ENCODE measurements at regions not wholly inside any gene's neighbourhood (a gene's known extent, or its start where the extent isn't known, plus 50 kb on each side); places are given as distances from the start of the nearest gene placed in this dataset.
"Not testable (repeated sequence)": the region's sequence is repeated elsewhere in the genome, so short reads cannot be mapped to it uniquely, and the experiment has no call there.

DNA sequence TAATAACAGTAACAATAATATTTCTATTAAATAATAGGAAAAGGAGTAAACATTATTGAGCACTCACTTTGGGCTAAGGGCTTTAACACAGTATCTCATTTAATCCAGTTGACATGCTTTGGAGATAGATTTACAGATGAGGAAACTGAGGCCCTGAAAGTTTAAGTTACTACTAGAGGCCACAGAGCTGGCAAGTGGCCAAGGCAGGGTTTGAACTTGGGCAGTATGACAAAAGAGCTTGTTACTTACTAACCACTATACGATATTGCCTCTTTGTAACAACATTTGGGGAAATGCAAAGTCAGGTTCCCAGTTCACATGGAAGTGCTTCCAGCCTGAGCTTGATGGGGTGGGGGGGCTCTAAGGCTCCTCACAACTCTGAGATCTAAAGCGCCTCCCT lies 149.1 kb upstream of the LMCD1 start:
- Mint-ChIP-seq H3K4me1 (peaks cover 22% of the 10 kb centered on the region), H3K4me3 (no peak overlapping the region), H3K27ac (no peak overlapping the region), H3K36me3 (peaks cover 1% of the 10 kb centered on the region), H3K9me3 (peaks cover 6% of the 10 kb centered on the region), H3K27me3 (no peaks in the 10 kb centered on the region)
- ATAC-seq = no peak

DNA sequence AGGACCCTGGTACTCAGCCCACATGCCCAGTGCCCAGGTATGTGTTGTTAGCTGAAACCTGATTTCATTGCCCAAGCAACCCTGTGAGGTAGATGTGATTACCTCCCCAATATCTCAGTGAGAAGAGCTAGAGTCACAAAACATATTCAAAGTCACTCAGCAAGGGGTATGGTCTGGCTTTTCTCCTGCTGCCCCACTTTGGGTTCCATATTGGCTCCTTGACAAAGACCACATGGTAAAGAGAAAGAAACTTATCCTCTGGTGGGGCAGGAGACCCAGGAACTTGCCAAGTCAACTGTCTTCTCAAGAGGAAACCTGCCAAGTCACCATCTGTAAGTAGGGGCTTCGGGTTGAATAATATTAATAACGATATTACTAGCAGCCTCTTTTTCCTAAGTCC lies 148.3 kb upstream of the LMCD1 start:
- peaks cover 10% of the 10 kb centered on the region for H3K9me3 Mint-ChIP-seq
- H3K27ac Mint-ChIP-seq = no peak overlapping the region
- H3K4me3 Mint-ChIP-seq = no peak overlapping the region
- peaks cover 8% of the 10 kb centered on the region for H3K36me3 Mint-ChIP-seq
- H3K27me3 Mint-ChIP-seq = no peaks in the 10 kb centered on the region
- no peak for ATAC-seq
- peaks cover 30% of the 10 kb centered on the region for H3K4me1 Mint-ChIP-seq

DNA sequence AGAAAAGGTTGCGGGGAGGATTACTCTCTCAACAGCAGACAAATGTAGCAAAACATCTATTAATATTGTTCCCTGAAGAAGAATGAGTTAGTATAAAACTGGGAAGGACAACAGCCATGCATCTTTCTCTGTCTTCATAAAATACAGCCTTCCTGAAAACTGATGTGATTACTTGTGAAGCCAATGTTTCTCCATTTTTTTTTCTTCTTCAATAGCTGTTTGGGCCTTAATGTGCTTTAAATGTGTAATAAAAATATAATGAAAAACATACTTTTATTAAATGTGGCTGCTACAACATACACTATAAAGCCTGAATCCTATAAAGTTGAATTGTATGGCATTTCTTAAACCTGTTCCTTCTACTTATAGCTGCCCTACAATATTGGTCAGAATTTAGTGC lies 146.3 kb upstream of the LMCD1 start:
- peaks cover 30% of the 10 kb centered on the region for H3K4me1 Mint-ChIP-seq
- H3K27me3 Mint-ChIP-seq = no peaks in the 10 kb centered on the region

DNA sequence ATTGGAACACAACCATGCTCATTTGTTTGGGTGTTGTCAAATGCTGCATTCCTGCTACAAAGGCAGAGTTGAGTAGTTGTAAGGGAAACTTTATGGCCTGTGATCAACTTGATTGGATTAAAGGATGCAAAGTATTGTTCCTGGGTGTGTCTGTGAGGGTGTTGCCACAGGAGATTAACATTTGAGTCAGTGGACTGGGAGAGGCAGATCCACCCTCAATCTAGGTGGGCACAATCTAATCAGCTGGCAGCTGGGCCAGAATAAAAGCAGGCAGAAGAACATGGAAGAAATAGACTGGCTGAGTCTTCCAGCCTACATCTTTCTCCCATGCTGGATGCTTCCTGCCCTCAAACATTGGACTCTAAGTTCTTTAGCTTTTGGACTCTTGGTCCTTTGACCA lies 145.6 kb upstream of the LMCD1 start:
- not testable (repeated sequence) for H3K4me3 Mint-ChIP-seq, ATAC-seq, H3K27me3 Mint-ChIP-seq
- Mint-ChIP-seq H3K9me3 (peaks cover 14% of the 10 kb centered on the region), H3K4me1 (peaks cover 30% of the 10 kb centered on the region), H3K27ac (peak overlapping the region; percentile 91), H3K36me3 (peaks cover 18% of the 10 kb centered on the region)

More for the DNA sequence above, 146.3 kb upstream of the LMCD1 start:
- ATAC-seq = no peak
- H3K9me3 Mint-ChIP-seq = peaks cover 8% of the 10 kb centered on the region
- no peak overlapping the region for H3K4me3 Mint-ChIP-seq
- peak overlapping the region; percentile 91 for H3K27ac Mint-ChIP-seq
- H3K36me3 Mint-ChIP-seq = peaks cover 11% of the 10 kb centered on the region

DNA sequence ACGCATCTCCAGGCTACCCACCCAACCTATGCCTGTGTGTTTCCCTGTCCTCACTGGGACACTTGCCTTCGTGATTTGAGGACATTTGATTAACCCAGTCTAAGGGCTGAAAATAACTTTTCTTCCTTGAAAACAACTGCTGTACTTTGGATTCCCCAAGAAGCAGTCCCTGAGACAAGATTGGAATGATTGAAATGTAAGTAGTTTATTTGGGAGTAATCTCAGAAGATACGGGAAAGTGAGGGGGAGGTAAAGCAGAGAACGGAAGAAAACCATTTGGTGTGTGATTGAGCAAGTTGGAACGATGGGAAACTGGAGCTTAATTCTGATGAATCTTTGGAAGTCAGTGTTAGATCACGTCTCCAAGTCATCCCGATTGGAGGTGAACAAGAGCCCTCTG lies 143.8 kb upstream of the LMCD1 start:
- peak overlapping the region; percentile 91 for H3K27ac Mint-ChIP-seq
- H3K4me3 Mint-ChIP-seq = peak overlapping the region; percentile 24
- peaks cover 30% of the 10 kb centered on the region for H3K4me1 Mint-ChIP-seq
- no peaks in the 10 kb centered on the region for H3K27me3 Mint-ChIP-seq
- ATAC-seq = no peak
- peaks cover 22% of the 10 kb centered on the region for H3K9me3 Mint-ChIP-seq
- peaks cover 28% of the 10 kb centered on the region for H3K36me3 Mint-ChIP-seq

GRCh38 chr3:8359133-8359532 lies 142.5 kb upstream of the LMCD1 start:
- no peak overlapping the region for H3K27ac Mint-ChIP-seq
- H3K36me3 Mint-ChIP-seq = peaks cover 28% of the 10 kb centered on the region
- peaks cover 22% of the 10 kb centered on the region for H3K9me3 Mint-ChIP-seq
- ATAC-seq = no peak
- no peaks in the 10 kb centered on the region for H3K27me3 Mint-ChIP-seq
- H3K4me3 Mint-ChIP-seq = no peak overlapping the region
- peaks cover 30% of the 10 kb centered on the region for H3K4me1 Mint-ChIP-seq

DNA sequence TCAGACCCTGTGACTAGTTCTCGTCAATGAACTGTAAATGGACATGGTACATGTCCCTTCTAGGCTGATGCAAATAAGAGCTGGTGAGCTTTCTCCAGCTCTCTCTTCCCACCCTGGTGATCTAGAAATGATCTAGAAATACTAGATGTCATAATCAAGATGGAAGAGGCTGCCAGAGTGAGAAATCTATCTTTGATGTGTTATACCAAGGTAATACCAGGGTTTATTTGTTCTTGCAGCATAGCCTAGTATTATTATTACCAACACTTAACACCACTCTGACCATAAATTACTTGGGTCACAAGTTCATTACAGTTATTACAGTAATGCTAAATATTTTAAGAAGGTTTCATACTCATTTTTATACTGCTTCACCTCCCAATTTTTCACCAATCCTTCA lies 138.4 kb upstream of the LMCD1 start:
- no peak for ATAC-seq
- Mint-ChIP-seq H3K27ac (peak overlapping the region; percentile 12), H3K4me3 (no peak overlapping the region), H3K4me1 (peaks cover under 1% of the 10 kb centered on the region), H3K36me3 (peaks cover 19% of the 10 kb centered on the region), H3K9me3 (peaks cover 14% of the 10 kb centered on the region), H3K27me3 (peaks cover 24% of the 10 kb centered on the region)

DNA sequence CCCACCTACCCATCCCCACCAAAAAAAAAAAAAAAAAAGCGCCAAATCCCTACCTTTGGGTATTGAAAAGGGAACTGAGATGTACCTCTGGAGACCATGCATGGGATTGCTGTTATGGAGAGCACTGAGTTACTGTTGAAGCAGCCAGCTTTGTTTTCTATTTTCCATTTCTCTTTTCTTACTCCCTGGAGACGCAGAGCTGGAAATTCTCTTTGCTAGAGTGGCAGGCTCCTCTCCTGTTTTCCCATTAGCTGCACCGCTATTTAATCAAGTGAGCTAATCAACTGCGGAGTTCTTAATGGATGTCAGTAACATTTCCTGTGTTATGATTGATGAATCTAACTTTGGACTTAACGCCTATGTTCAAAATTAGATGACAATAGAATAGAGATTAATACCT lies 136.1 kb upstream of the LMCD1 start:
- no peaks in the 10 kb centered on the region for H3K4me1 Mint-ChIP-seq

GRCh38 chr3:8366219-8366810 lies 135.3 kb upstream of the LMCD1 start:
- no peak overlapping the region for H3K4me3 Mint-ChIP-seq
- peaks cover 5% of the 10 kb centered on the region for H3K9me3 Mint-ChIP-seq
- peaks cover 7% of the 10 kb centered on the region for H3K36me3 Mint-ChIP-seq
- peaks cover 31% of the 10 kb centered on the region for H3K27me3 Mint-ChIP-seq
- H3K4me1 Mint-ChIP-seq = no peaks in the 10 kb centered on the region
- ATAC-seq = no peak
- no peak overlapping the region for H3K27ac Mint-ChIP-seq

More for the DNA sequence above, 136.1 kb upstream of the LMCD1 start:
- peaks cover 13% of the 10 kb centered on the region for H3K9me3 Mint-ChIP-seq
- peaks cover 15% of the 10 kb centered on the region for H3K36me3 Mint-ChIP-seq
- H3K27ac Mint-ChIP-seq = no peak overlapping the region
- peaks cover 31% of the 10 kb centered on the region for H3K27me3 Mint-ChIP-seq
- H3K4me3 Mint-ChIP-seq = no peak overlapping the region
- no peak for ATAC-seq

DNA sequence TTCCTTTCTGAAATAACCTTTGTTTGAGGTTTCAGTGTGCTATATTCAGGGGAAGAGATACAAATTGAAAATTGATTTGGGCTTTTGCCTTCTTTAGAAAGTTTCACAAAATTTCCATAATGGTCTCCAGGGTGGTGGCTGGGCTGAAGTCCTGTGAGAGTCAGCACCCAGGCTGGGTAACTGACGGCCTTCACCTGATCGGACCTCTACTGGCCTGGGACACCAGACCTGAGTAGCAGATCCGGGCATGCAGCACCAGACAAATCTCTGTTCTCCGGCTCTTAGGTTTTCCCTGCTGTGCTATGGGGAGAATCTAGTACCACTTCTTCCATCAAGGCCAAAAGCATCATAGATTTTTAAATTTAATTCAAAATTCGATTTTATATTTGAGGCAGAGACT lies 133.0 kb upstream of the LMCD1 start:
- no peak for ATAC-seq
- Mint-ChIP-seq H3K27ac (no peak overlapping the region), H3K36me3 (no peaks in the 10 kb centered on the region), H3K9me3 (no peaks in the 10 kb centered on the region), H3K4me3 (no peak overlapping the region), H3K4me1 (no peaks in the 10 kb centered on the region), H3K27me3 (peaks cover 31% of the 10 kb centered on the region)

DNA sequence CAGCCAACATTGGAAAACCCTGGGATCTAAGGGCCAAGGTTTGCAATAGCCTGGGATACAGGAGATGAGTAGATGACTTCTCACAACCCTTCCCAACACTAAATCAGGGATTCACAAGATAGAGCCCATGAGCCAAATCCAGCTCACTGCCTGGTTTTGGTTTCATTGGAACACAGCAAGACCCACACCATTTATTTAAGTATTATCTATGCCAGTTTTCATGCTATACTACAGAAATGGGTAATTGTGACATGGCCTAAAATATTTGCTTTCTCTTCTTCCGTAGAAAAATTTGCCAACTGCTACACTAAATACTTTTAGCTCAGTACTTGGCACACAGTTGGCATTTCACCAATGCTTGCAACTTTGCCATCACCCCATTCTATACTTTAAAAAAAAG lies 132.0 kb upstream of the LMCD1 start:
- no peak overlapping the region for H3K27ac Mint-ChIP-seq
- peaks cover 31% of the 10 kb centered on the region for H3K27me3 Mint-ChIP-seq
- no peak for ATAC-seq
- no peaks in the 10 kb centered on the region for H3K4me1 Mint-ChIP-seq
- no peaks in the 10 kb centered on the region for H3K36me3 Mint-ChIP-seq
- H3K9me3 Mint-ChIP-seq = peaks cover 7% of the 10 kb centered on the region
- no peak overlapping the region for H3K4me3 Mint-ChIP-seq

DNA sequence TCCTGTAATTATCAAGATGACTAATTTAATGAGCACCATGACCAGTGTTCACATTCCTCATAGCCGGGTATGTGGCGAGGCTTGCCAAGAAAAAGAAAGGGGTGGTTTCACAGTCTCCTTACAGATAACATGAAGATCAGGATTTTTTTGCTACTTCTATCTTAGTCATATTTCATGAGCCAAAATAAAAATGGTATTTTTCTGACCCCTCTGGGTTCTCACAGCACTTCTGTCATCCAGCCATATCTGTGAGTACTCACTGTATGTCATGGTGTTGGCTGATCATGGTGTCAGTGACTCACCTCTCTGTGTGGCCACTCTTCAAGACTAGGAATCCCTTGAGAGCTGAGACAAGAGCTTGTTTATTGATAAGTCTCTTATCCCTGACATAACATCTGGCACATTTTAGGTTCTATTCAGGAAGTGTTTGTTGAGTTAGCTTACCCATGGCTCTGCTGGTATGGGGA lies 130.5 kb upstream of the LMCD1 start:
- Mint-ChIP-seq H3K27ac (no peak overlapping the region), H3K4me3 (no peak overlapping the region), H3K4me1 (no peaks in the 10 kb centered on the region), H3K27me3 (peaks cover 34% of the 10 kb centered on the region), H3K36me3 (no peaks in the 10 kb centered on the region), H3K9me3 (peaks cover 12% of the 10 kb centered on the region)
- ATAC-seq = no peak

- ATAC-seq = no peak
- Mint-ChIP-seq H3K4me1 (no peaks in the 10 kb centered on the region), H3K27me3 (peaks cover 25% of the 10 kb centered on the region), H3K4me3 (no peak overlapping the region), H3K27ac (no peak overlapping the region), H3K9me3 (peaks cover 14% of the 10 kb centered on the region), H3K36me3 (no peaks in the 10 kb centered on the region)
Observed at GRCh38 chr3:8371960-8372463, 129.6 kb upstream of the LMCD1 start.

- no peaks in the 10 kb centered on the region for H3K36me3 Mint-ChIP-seq
- no peaks in the 10 kb centered on the region for H3K4me1 Mint-ChIP-seq
- H3K4me3 Mint-ChIP-seq = no peak overlapping the region
- H3K27ac Mint-ChIP-seq = no peak overlapping the region
- no peak for ATAC-seq
- no peaks in the 10 kb centered on the region for H3K27me3 Mint-ChIP-seq
- peaks cover 3% of the 10 kb centered on the region for H3K9me3 Mint-ChIP-seq
Observed at GRCh38 chr3:8380904-8381704, 120.5 kb upstream of the LMCD1 start.

DNA sequence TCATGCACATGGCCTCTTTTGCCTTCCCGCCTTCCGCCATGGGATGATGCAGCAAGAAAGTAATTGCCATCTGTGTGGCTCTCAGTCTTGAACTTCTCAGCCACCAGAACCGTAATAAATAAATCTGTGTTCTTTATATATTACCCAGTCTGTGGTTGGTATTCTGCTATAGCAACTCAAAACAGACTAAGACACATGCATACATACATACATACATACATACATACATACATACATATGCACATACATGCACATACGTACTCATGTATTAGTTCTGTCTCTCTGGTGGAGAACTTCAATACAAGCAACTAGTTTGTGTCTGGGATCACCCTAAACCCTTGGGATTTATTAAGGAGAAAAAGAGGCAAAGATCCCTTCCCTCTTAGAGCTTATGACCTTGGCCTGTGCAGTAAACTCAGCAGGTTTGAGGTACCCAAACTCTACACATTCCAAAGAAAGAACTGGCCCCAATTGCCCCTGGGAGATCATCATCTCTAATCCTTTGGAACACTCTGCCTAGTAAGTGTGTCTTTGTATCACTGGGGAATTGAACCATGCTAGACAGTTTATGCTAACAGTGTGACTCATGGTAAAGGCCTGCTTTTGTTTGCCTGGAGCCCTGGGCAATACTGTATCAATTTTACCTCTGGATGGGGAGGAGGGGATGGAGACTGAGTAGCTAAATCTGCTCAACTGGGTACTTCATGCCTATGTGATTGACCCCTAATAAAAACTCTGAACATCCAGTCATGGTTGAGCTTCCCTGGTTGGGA lies 115.6 kb upstream of the LMCD1 start:
- Mint-ChIP-seq H3K27ac (no peak overlapping the region), H3K36me3 (no peaks in the 10 kb centered on the region), H3K9me3 (peaks cover 2% of the 10 kb centered on the region), H3K4me3 (no peak overlapping the region), H3K27me3 (no peaks in the 10 kb centered on the region), H3K4me1 (no peaks in the 10 kb centered on the region)
- no peak for ATAC-seq
